DOHH2 (cell line): ENCODE measurements at regions not wholly inside any gene's neighbourhood (a gene's known extent, or its start where the extent isn't known, plus 50 kb on each side); places are given as distances from the start of the nearest gene placed in this dataset.

ENCODE experiments used
- CTCF ChIP-seq: fragments of 200-600 bp; sonication (generic); IDR thresholded peaks from one replicate; pipeline ENCODE4 v1.5.1; 2014; ENCODE audit warnings: antibody characterized with exemption, mild to moderate bottlenecking, low read depth, low read length; ENCODE audit not compliant: poor library complexity, severe bottlenecking
- EZH2phosphoT487 ChIP-seq: fragments of 200-600 bp; sonication (generic); IDR thresholded peaks from 2 replicates; pipeline ENCODE4 v1.6.1; 2017; ENCODE audit warnings: borderline replicate concordance, mild to moderate bottlenecking, antibody characterized with exemption, low read length, moderate library complexity, mixed read lengths

DNA sequence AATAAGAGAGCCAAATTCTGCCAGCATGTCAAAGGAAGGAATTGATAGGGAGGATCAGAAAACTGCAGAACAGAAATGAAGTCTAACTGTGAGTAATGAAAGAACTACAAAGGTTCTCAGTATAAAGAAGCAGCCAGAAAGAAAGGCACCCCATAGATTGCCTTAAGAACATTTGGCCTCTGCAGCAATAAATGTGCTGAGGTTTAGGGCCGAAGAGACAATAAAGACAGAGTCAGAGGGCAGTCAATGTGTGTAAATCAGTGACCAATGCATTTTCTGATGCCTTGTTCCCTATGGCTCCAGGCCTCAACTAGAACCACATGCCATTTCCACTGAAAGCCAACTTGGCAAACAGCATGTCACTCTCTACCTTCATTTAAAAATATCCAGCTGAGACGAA, 281.0 kb downstream of the HINT1 start:
- no peak for TF ChIP-seq CTCF
- no peak for TF ChIP-seq EZH2phosphoT487
